Calu3 (cell line): ENCODE measurements at regions not wholly inside any gene's neighbourhood (a gene's known extent, or its start where the extent isn't known, plus 50 kb on each side); places are given as distances from the start of the nearest gene placed in this dataset.

Experiments
- BruUV-seq: library from RNA; stranded (reverse); fragments of 400-500 nt; replicated peaks from 2 replicates; lab custom pipeline; 2021; lab: Mats Ljungman, UMichigan
- CTCF ChIA-PET: fragments of 300-600 bp; sonication (Branson Sonifier 250); formaldehyde crosslinking; loops from one replicate; lab custom pipeline; 2022; ENCODE audit warnings: antibody characterized with exemption; lab: Charles Lee
- DNase-seq: peaks from one replicate; pipeline ENCODE4 v3.0.0; 2022
- H3K27ac Mint-ChIP-seq: one replicate; pipeline ENCODE4 v1.8.0; 2022; ENCODE audit warnings: mixed read lengths; ENCODE audit not compliant: unreplicated experiment
- H3K27me3 Mint-ChIP-seq: one replicate; pipeline ENCODE4 v1.8.0; 2022; ENCODE audit warnings: mixed read lengths; ENCODE audit not compliant: unreplicated experiment
- H3K36me3 Mint-ChIP-seq: one replicate; pipeline ENCODE4 v1.8.0; 2022; ENCODE audit warnings: mild to moderate bottlenecking, moderate library complexity, mixed read lengths; ENCODE audit not compliant: insufficient read depth, unreplicated experiment
- H3K4me1 Mint-ChIP-seq: one replicate; pipeline ENCODE4 v1.8.0; 2022; ENCODE audit warnings: mild to moderate bottlenecking, low read depth, mixed read lengths; ENCODE audit not compliant: unreplicated experiment
- H3K4me3 Mint-ChIP-seq: one replicate; pipeline ENCODE4 v1.8.0; 2022; ENCODE audit warnings: mild to moderate bottlenecking, low read depth, moderate library complexity, mixed read lengths; ENCODE audit not compliant: unreplicated experiment
- H3K9me3 Mint-ChIP-seq: one replicate; pipeline ENCODE4 v1.8.0; 2022; ENCODE audit warnings: low read depth, mixed read lengths; ENCODE audit not compliant: unreplicated experiment
- intact Hi-C: fragments of 100-400 bp; cut with micrococcal nuclease; formaldehyde crosslinking; loops from one replicate; pipeline ENCODE4 v1.10.0; 2022; ENCODE audit not compliant: unreplicated experiment
- TF ChIP-seq, protein P1 (sequence below): fragments of 200-600 bp; IDR thresholded peaks from one replicate; pipeline ENCODE4 v1.8.0; 2022; ENCODE audit warnings: antibody characterized with exemption; ENCODE audit not compliant: unreplicated experiment

DNA sequence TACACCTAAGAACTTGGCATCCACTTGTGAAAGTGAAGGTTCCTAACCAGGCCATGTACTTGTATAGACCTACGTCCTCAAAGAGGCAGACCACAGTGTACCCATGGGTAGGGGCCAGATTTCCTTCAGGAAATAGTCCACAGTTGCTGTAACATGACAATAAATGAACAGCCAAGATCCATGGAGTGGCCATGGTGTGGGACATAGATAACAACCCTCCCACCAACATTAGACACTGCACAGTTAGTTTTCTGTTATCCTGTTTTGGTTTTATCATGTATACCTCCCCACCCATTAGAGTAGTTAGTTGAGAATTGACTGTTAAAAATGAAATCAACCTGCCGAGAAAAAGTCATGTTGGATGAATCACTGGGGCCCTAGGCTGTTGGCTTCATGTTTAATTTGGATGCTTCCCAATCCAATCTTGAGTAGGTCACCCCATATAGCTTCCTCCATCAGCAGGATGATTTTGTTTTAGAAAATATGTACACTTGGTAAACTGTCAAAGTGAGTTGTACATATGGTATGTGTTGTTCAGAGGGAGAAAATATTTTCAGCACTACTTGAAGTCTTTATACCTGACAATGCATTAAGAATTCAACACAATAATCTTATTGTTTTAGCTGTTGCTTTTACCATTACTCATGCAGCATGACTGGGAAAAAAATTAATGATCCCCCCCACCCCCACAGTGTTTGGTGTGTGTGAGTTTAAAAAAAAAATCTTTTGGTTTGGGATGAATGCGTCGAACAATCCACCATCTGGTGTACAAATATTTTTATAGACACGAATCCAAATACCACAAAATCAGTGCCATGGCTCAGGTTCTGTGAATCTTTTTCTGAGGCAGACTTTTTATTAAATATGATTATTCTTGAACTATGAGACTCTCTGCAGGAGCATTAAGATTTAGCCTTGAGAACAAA, 88.3 kb upstream of the ARHGAP29 start:
- intact Hi-C loops, result loop anchor here (1.0 to 5.0 kb wide), 4 partner anchors 25 to 89 kb away; no protein-coding TSS in a partner anchor
- peak overlapping the region; percentile 97 for H3K27ac Mint-ChIP-seq
- H3K4me3 Mint-ChIP-seq, result no peak overlapping the region
- peak; percentile 86 for DNase-seq
- CTCF ChIA-PET, result interaction anchor here (0.7 to 2.7 kb wide), 12 partner anchors 10 to 280 kb away, joined by 3 to 17 read pairs (median 4); partner anchors contain the start of gene ARHGAP29
- BruUV-seq, result no TSS peak
- no peaks in the 10 kb centered on the region for H3K9me3 Mint-ChIP-seq
- H3K4me1 Mint-ChIP-seq, result peaks cover 85% of the 10 kb centered on the region
- H3K36me3 Mint-ChIP-seq, result no peaks in the 10 kb centered on the region
- TF ChIP-seq, protein P1, sequence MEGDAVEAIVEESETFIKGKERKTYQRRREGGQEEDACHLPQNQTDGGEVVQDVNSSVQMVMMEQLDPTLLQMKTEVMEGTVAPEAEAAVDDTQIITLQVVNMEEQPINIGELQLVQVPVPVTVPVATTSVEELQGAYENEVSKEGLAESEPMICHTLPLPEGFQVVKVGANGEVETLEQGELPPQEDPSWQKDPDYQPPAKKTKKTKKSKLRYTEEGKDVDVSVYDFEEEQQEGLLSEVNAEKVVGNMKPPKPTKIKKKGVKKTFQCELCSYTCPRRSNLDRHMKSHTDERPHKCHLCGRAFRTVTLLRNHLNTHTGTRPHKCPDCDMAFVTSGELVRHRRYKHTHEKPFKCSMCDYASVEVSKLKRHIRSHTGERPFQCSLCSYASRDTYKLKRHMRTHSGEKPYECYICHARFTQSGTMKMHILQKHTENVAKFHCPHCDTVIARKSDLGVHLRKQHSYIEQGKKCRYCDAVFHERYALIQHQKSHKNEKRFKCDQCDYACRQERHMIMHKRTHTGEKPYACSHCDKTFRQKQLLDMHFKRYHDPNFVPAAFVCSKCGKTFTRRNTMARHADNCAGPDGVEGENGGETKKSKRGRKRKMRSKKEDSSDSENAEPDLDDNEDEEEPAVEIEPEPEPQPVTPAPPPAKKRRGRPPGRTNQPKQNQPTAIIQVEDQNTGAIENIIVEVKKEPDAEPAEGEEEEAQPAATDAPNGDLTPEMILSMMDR, result no peak
- no peaks in the 10 kb centered on the region for H3K27me3 Mint-ChIP-seq

DNA sequence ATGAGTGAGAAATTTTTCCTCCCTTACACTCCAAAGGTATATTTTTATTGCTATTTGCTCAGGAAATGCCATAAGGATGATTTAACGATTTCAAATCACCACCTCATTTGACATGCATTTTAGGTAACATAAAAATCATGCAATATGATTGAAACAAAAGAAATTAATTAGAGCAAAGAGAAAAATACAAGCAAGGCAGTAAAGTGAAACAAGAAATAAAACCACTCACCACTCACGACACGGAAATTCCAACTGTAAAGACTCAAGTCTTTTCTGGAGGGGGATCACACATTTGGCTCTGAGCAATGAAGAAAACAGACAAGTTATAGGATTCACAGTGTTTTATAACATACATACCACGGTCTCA, 86.8 kb upstream of the ARHGAP29 start:
- H3K36me3 Mint-ChIP-seq, result no peaks in the 10 kb centered on the region
- H3K9me3 Mint-ChIP-seq, result no peaks in the 10 kb centered on the region
- no peaks in the 10 kb centered on the region for H3K27me3 Mint-ChIP-seq
- intact Hi-C loops, result loop anchor here (2.0 kb wide), 2 partner anchors 23 to 77 kb away; no protein-coding TSS in a partner anchor
- H3K4me3 Mint-ChIP-seq, result peak overlapping the region; percentile 54
- TF ChIP-seq, protein P1, result no peak
- peak overlapping the region; percentile 97 for H3K27ac Mint-ChIP-seq
- no TSS peak for BruUV-seq
- no peak for DNase-seq
- CTCF ChIA-PET, result no interaction called here
- H3K4me1 Mint-ChIP-seq, result peaks cover 80% of the 10 kb centered on the region

DNA sequence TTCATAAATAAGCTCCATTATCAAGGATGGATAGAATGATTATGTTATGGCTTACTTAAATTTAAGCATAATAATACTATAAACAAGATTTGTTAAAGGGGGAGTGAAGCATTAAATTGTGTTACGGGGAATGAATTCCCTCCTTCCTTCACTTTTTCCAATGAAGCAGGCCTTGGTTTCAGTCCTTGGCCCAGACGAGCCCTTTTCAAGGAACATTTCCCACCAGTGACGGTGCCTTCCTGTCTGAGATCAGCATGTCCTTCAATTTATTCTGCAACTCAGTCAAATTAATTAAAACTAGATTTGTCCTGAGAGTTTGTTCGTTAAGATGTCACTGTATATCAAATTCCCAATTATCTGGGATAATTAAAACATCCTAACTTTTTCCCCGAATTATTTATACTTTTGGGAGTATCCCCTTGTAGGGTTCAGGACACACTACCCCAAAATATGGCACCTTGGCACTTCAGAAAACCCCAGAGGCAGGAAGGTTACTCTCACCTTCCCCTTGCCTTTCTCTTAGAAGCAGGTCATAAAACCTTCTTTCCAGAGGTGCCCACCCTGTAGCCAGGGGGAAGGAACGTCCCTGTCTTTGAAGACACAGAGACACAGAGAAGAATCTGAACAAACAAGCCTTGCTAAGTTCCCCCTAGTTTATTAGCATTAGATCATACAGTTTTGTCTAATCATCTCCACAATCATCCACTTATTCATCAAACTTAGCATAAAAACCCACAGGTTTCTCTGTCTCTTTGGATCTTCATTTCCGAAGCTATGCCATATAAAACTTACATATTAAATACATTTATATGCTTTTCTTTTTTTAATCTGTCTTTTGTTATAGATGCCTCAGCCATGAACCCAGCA, 86.2 kb upstream of the ARHGAP29 start:
- intact Hi-C loops, result loop anchor here (2.0 kb wide), 2 partner anchors 23 to 77 kb away; no protein-coding TSS in a partner anchor
- BruUV-seq, result TSS peak; percentile 44
- TF ChIP-seq, protein P1, result no peak
- peak overlapping the region; percentile 97 for H3K27ac Mint-ChIP-seq
- peaks cover 79% of the 10 kb centered on the region for H3K4me1 Mint-ChIP-seq
- peak overlapping the region; percentile 54 for H3K4me3 Mint-ChIP-seq
- H3K27me3 Mint-ChIP-seq, result no peaks in the 10 kb centered on the region
- DNase-seq, result no peak
- H3K9me3 Mint-ChIP-seq, result no peaks in the 10 kb centered on the region
- CTCF ChIA-PET, result no interaction called here
- no peaks in the 10 kb centered on the region for H3K36me3 Mint-ChIP-seq

- H3K4me3 Mint-ChIP-seq, result peak overlapping the region; percentile 1
- H3K36me3 Mint-ChIP-seq, result no peaks in the 10 kb centered on the region
- peak overlapping the region; percentile 97 for H3K27ac Mint-ChIP-seq
- H3K9me3 Mint-ChIP-seq, result no peaks in the 10 kb centered on the region
- TF ChIP-seq, protein P1, result no peak
- CTCF ChIA-PET, result no interaction called here
- H3K27me3 Mint-ChIP-seq, result no peaks in the 10 kb centered on the region
- DNase-seq, result peak; percentile 58
- BruUV-seq, result no TSS peak
- H3K4me1 Mint-ChIP-seq, result peaks cover 71% of the 10 kb centered on the region
- intact Hi-C loops, result no loop called here
Measured at GRCh38 chr1:94322696-94323095, 85.3 kb upstream of the ARHGAP29 start.
